PC-9 (cell line): ENCODE measurements at regions not wholly inside any gene's neighbourhood (a gene's known extent, or its start where the extent isn't known, plus 50 kb on each side); places are given as distances from the start of the nearest gene placed in this dataset.

Source experiments
- BruUV-seq: library from RNA; stranded (reverse); fragments of 400-500 nt; replicated peaks from 2 replicates; lab custom pipeline; 2021; lab: Mats Ljungman, UMichigan
- CTCF ChIA-PET: fragments of 300-600 bp; sonication (Branson Sonifier 250); formaldehyde crosslinking; loops from one replicate; lab custom pipeline; 2022; ENCODE audit warnings: antibody characterized with exemption; lab: Charles Lee
- POLR2A ChIA-PET: fragments of 300-600 bp; sonication (Branson Sonifier 250); formaldehyde crosslinking; loops from one replicate; lab custom pipeline; 2022; ENCODE audit warnings: antibody characterized with exemption; ENCODE audit not compliant: unreplicated experiment; lab: Charles Lee
- DNase-seq, 2 experiments: peaks; one replicate each; pipeline versions ENCODE4 v3.0.0 to v3.0.0-alpha.2; 2015 to 2022; ENCODE audit warnings: mixed read lengths in 1 of 2
- H2AFZ ChIP-seq: fragments of 200-600 bp; sonication (generic); 2 replicates; pipeline ENCODE4 v1.8.1; 2017; ENCODE audit warnings: antibody characterized with exemption
- H3F3A ChIP-seq: fragments of 200-600 bp; sonication (generic); 2 replicates; pipeline ENCODE4 v1.8.1; 2017; ENCODE audit warnings: antibody characterized with exemption, mild to moderate bottlenecking, low read depth; ENCODE audit not compliant: insufficient read depth
- H3K27ac ChIP-seq: fragments of 200-600 bp; sonication (generic); 2 replicates; pipeline ENCODE4 v1.6.1; 2016; ENCODE audit warnings: mixed run types
- H3K27me3 ChIP-seq: fragments of 200-600 bp; sonication (generic); 2 replicates; pipeline ENCODE4 v1.6.1; 2016; ENCODE audit warnings: low read depth, mixed run types; ENCODE audit not compliant: insufficient read depth
- H3K36me3 ChIP-seq: fragments of 200-600 bp; sonication (generic); 2 replicates; pipeline ENCODE4 v1.6.1; 2016; ENCODE audit warnings: low read depth, mixed run types
- H3K4me1 ChIP-seq: fragments of 200-600 bp; sonication (generic); replicated peaks from 2 replicates; pipeline ENCODE4 v1.6.1; 2016; ENCODE audit warnings: mixed run types; ENCODE audit not compliant: insufficient read depth
- H3K4me2 ChIP-seq: fragments of 200-600 bp; sonication (generic); 2 replicates; pipeline ENCODE4 v1.6.1; 2017; ENCODE audit warnings: mixed run types
- H3K4me3 ChIP-seq: fragments of 200-600 bp; sonication (generic); 2 replicates; pipeline ENCODE4 v1.6.1; 2016; ENCODE audit warnings: mixed run types
- H3K79me2 ChIP-seq: fragments of 200-600 bp; sonication (generic); 2 replicates; pipeline ENCODE4 v1.6.1; 2017; ENCODE audit warnings: low read depth, mixed run types
- H3K9me2 ChIP-seq: fragments of 200-600 bp; sonication (generic); 2 replicates; pipeline ENCODE4 v1.8.1; 2017; ENCODE audit warnings: mild to moderate bottlenecking; ENCODE audit not compliant: insufficient read depth
- H3K9me3 ChIP-seq: fragments of 200-600 bp; sonication (generic); 2 replicates; pipeline ENCODE4 v1.8.1; 2016; ENCODE audit warnings: low read depth; ENCODE audit not compliant: insufficient read depth
- H4K20me1 ChIP-seq: fragments of 200-600 bp; sonication (generic); 2 replicates; pipeline ENCODE4 v1.8.1; 2017; ENCODE audit not compliant: insufficient read depth
- EZH2 ChIP-seq: fragments of 200-600 bp; sonication (generic); IDR thresholded peaks from 2 replicates; pipeline ENCODE4 v1.8.0; 2017; ENCODE audit warnings: antibody characterized with exemption, low read depth
- intact Hi-C: fragments of 100-400 bp; cut with micrococcal nuclease; formaldehyde crosslinking; loops from one replicate; pipeline ENCODE4 v1.10.0; 2022; ENCODE audit not compliant: unreplicated experiment
- TF ChIP-seq, protein P1 (sequence below): fragments of 200-600 bp; sonication (generic); conservative IDR thresholded peaks from 2 replicates; pipeline ENCODE4 v1.6.1; 2017; ENCODE audit warnings: mixed run types, antibody characterized with exemption, mild to moderate bottlenecking, moderate library complexity

- Histone ChIP-seq H3K9me3 (no peaks in the 10 kb centered on the region), H3K79me2 (no peaks in the 10 kb centered on the region), H3K36me3 (no peaks in the 10 kb centered on the region), H3K9me2 (no peaks in the 10 kb centered on the region), H3K4me2 (no peak overlapping the region), H2AFZ (no peak overlapping the region), H3K27ac (no peak overlapping the region), H4K20me1 (no peaks in the 10 kb centered on the region), H3K27me3 (no peaks in the 10 kb centered on the region), H3K4me1 (no peaks in the 10 kb centered on the region), H3F3A (no peaks in the 10 kb centered on the region), H3K4me3 (no peak overlapping the region)
- BruUV-seq, result no TSS peak
- ChIA-PET POLR2A (no interaction called here), CTCF (no interaction called here)
- intact Hi-C loops, result no loop called here
- DNase-seq, result no peak
- TF ChIP-seq, protein P1, sequence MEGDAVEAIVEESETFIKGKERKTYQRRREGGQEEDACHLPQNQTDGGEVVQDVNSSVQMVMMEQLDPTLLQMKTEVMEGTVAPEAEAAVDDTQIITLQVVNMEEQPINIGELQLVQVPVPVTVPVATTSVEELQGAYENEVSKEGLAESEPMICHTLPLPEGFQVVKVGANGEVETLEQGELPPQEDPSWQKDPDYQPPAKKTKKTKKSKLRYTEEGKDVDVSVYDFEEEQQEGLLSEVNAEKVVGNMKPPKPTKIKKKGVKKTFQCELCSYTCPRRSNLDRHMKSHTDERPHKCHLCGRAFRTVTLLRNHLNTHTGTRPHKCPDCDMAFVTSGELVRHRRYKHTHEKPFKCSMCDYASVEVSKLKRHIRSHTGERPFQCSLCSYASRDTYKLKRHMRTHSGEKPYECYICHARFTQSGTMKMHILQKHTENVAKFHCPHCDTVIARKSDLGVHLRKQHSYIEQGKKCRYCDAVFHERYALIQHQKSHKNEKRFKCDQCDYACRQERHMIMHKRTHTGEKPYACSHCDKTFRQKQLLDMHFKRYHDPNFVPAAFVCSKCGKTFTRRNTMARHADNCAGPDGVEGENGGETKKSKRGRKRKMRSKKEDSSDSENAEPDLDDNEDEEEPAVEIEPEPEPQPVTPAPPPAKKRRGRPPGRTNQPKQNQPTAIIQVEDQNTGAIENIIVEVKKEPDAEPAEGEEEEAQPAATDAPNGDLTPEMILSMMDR, result no peak
- TF ChIP-seq EZH2, result no peak
These were observed 104.2 kb downstream of the PDCL3 start for GRCh38 chr2:100666996-100667395.

GRCh38 chr2:100667801-100668200, 105.0 kb downstream of the PDCL3 start:
- Histone ChIP-seq H3K4me2 (no peak overlapping the region), H3K27me3 (no peaks in the 10 kb centered on the region), H3K4me1 (no peaks in the 10 kb centered on the region), H3K9me2 (no peaks in the 10 kb centered on the region), H4K20me1 (no peaks in the 10 kb centered on the region), H2AFZ (no peak overlapping the region), H3K36me3 (no peaks in the 10 kb centered on the region), H3K27ac (no peak overlapping the region), H3K79me2 (no peaks in the 10 kb centered on the region), H3K4me3 (no peak overlapping the region), H3F3A (no peaks in the 10 kb centered on the region), H3K9me3 (no peaks in the 10 kb centered on the region)
- TF ChIP-seq EZH2, result no peak
- TF ChIP-seq, protein P1, result no peak
- intact Hi-C loops, result no loop called here
- ChIA-PET CTCF (no interaction called here), POLR2A (no interaction called here)
- no peak for DNase-seq
- BruUV-seq, result no TSS peak

DNA sequence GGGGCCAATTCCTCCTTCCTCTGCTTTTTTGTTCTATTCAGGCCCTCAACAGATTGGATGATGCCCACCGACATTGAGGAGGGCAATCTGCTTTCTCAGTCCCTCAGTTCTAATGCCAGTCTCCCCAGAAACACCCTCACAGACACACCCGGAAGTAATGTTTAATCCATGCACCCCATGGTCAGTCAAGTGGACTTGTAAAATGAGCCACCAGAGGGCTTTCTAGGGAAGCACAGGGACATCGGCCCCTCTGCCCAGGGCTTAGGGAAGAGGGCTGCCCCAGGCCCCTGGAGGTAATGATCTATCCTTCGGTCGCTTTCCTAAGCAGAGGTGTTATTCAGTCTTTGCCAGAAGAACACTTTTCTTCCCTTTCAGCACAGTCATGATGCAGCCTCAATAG, 107.4 kb downstream of the PDCL3 start:
- Histone ChIP-seq H3K36me3 (no peaks in the 10 kb centered on the region), H3K9me3 (no peaks in the 10 kb centered on the region), H3F3A (no peaks in the 10 kb centered on the region), H3K4me2 (no peak overlapping the region), H2AFZ (no peak overlapping the region), H4K20me1 (no peaks in the 10 kb centered on the region), H3K4me3 (no peak overlapping the region), H3K79me2 (no peaks in the 10 kb centered on the region), H3K4me1 (no peaks in the 10 kb centered on the region), H3K9me2 (no peaks in the 10 kb centered on the region), H3K27ac (no peak overlapping the region), H3K27me3 (no peaks in the 10 kb centered on the region)
- intact Hi-C loops, result no loop called here
- ChIA-PET POLR2A (no interaction called here), CTCF (no interaction called here)
- no TSS peak for BruUV-seq
- TF ChIP-seq, protein P1, result peak; percentile 21; the same call in 1 of the 2 replicates
- TF ChIP-seq EZH2, result no peak
- no peak for DNase-seq
